GM23338 (cell line): ENCODE measurements at regions not wholly inside any gene's neighbourhood (a gene's known extent, or its start where the extent isn't known, plus 50 kb on each side); places are given as distances from the start of the nearest gene placed in this dataset.

Source experiments
- ATAC-seq: fragments of 200-7000 bp; cut with Tn5 transposase; 3 replicates; pipeline ENCODE4 v1.9.1; 2020
- DNase-seq: peaks from one replicate; pipeline ENCODE4 v3.0.0-alpha.2; 2015; ENCODE audit warnings: low spot score
- H2AFZ ChIP-seq: fragments of 200-600 bp; sonication (generic); 2 replicates; pipeline ENCODE4 v1.8.0; 2016; ENCODE audit warnings: antibody characterized with exemption, mild to moderate bottlenecking, moderate library complexity
- H3F3A ChIP-seq: fragments of 200-600 bp; sonication (generic); replicated peaks from 2 replicates; pipeline ENCODE4 v1.8.0; 2017; ENCODE audit warnings: antibody characterized with exemption, mixed run types, low read depth
- H3K27ac ChIP-seq: fragments of 200-600 bp; sonication (generic); 2 replicates; pipeline ENCODE4 v1.6.1; 2016; ENCODE audit warnings: low read depth
- H3K27me3 ChIP-seq: fragments of 200-600 bp; sonication (generic); 2 replicates; pipeline ENCODE4 v1.8.0; 2016; ENCODE audit warnings: mild to moderate bottlenecking, mixed run types, moderate library complexity; ENCODE audit not compliant: insufficient read depth
- H3K36me3 ChIP-seq: fragments of 200-600 bp; sonication (generic); 2 replicates; pipeline ENCODE4 v1.8.0; 2016; ENCODE audit warnings: mild to moderate bottlenecking; ENCODE audit not compliant: insufficient read depth
- H3K4me1 ChIP-seq: fragments of 200-600 bp; sonication (generic); 2 replicates; pipeline ENCODE4 v1.8.0; 2016; ENCODE audit warnings: mild to moderate bottlenecking, moderate library complexity; ENCODE audit not compliant: insufficient read depth
- H3K4me2 ChIP-seq: fragments of 200-600 bp; sonication (generic); 2 replicates; pipeline ENCODE4 v1.7.1; 2017; ENCODE audit warnings: mixed run types
- H3K4me3 ChIP-seq: fragments of 200-600 bp; sonication (generic); 2 replicates; pipeline ENCODE4 v1.6.1; 2016; ENCODE audit warnings: mixed run types
- H3K79me2 ChIP-seq: fragments of 200-600 bp; sonication (generic); replicated peaks from 2 replicates; pipeline ENCODE4 v1.8.0; 2017; ENCODE audit warnings: mild to moderate bottlenecking; ENCODE audit not compliant: insufficient read depth
- H3K9me2 ChIP-seq: fragments of 200-600 bp; sonication (generic); 2 replicates; pipeline ENCODE4 v1.8.0; 2017; ENCODE audit not compliant: insufficient read depth
- H4K20me1 ChIP-seq: fragments of 200-600 bp; sonication (generic); replicated peaks from 2 replicates; pipeline ENCODE4 v1.8.0; 2017; ENCODE audit warnings: mild to moderate bottlenecking; ENCODE audit not compliant: insufficient read depth
- H3K27ac Mint-ChIP-seq: 2 replicates; pipeline ENCODE4 v1.8.0; 2020; ENCODE audit warnings: inconsistent platforms, mild to moderate bottlenecking, moderate library complexity, mixed read lengths
- H3K27me3 Mint-ChIP-seq: 3 replicates; pipeline ENCODE4 v1.8.0; 2022; ENCODE audit warnings: low read depth, mild to moderate bottlenecking, moderate library complexity, mixed read lengths, inconsistent platforms; ENCODE audit not compliant: insufficient read depth, poor library complexity
- H3K36me3 Mint-ChIP-seq: 3 replicates; pipeline ENCODE4 v1.8.0; 2021; ENCODE audit warnings: low read depth, mild to moderate bottlenecking, inconsistent platforms, moderate library complexity, mixed read lengths
- H3K4me1 Mint-ChIP-seq: 3 replicates; pipeline ENCODE4 v1.8.0; 2020; ENCODE audit warnings: mild to moderate bottlenecking, inconsistent platforms, mixed read lengths
- H3K4me3 Mint-ChIP-seq: 3 replicates; pipeline ENCODE4 v1.8.0; 2021; ENCODE audit warnings: moderate library complexity, mild to moderate bottlenecking, inconsistent platforms, mixed read lengths
- H3K9me3 Mint-ChIP-seq: 3 replicates; pipeline ENCODE4 v1.8.0; 2020; ENCODE audit warnings: moderate library complexity, mild to moderate bottlenecking, inconsistent platforms, mixed read lengths
- CREB1 ChIP-seq: fragments of 250-450 bp; sonication (Bioruptor Pico); IDR thresholded peaks from 2 replicates; pipeline ENCODE4 v1.5.0; 2020; ENCODE audit warnings: low read depth, mild to moderate bottlenecking, moderate library complexity
- CTCF ChIP-seq, 2 experiments: fragments of 200-600 bp in 1 of 2; sonication (generic) in 1 of 2; conservative IDR thresholded peaks; 2 replicates each; pipeline versions ENCODE4 v1.5.1 to v1.6.1; 2016 to 2017; ENCODE audit warnings: antibody characterized with exemption in 2 of 2, low read depth in 2 of 2, mild to moderate bottlenecking in 2 of 2, moderate library complexity in 1 of 2
- EZH2 ChIP-seq: fragments of 200-600 bp; sonication (generic); IDR thresholded peaks from one replicate; pipeline ENCODE4 v1.8.0; 2017; ENCODE audit warnings: antibody characterized with exemption, mild to moderate bottlenecking, low read depth; ENCODE audit not compliant: unreplicated experiment
- EZH2phosphoT487 ChIP-seq: fragments of 200-600 bp; sonication (generic); IDR thresholded peaks from one replicate; pipeline ENCODE4 v1.8.1; 2018; ENCODE audit warnings: antibody characterized with exemption; ENCODE audit not compliant: unreplicated experiment
- JUNB ChIP-seq: IDR thresholded peaks from one replicate; pipeline ENCODE4 v1.6.1; 2016; ENCODE audit warnings: antibody characterized with exemption; ENCODE audit not compliant: unreplicated experiment
- NANOG ChIP-seq: IDR thresholded peaks from 2 replicates; pipeline ENCODE4 v1.6.1; 2016; ENCODE audit warnings: antibody characterized with exemption, borderline replicate concordance
- STAT1 ChIP-seq: IDR thresholded peaks from one replicate; pipeline ENCODE4 v1.6.1; 2016; ENCODE audit warnings: antibody characterized with exemption; ENCODE audit not compliant: unreplicated experiment
- ZNF114 ChIP-seq: fragments of 250-450 bp; sonication (Bioruptor Pico); IDR thresholded peaks from 2 replicates; pipeline ENCODE4 v1.5.0; 2020; ENCODE audit warnings: mild to moderate bottlenecking, moderate library complexity
- ZNF331 ChIP-seq: fragments of 250-450 bp; sonication (Bioruptor Pico); IDR thresholded peaks from 2 replicates; pipeline ENCODE4 v1.5.0; 2020; ENCODE audit warnings: low read depth, mild to moderate bottlenecking, moderate library complexity
- TF ChIP-seq, protein P1 (sequence below): IDR thresholded peaks from one replicate; pipeline ENCODE4 v1.6.1; 2018; ENCODE audit warnings: antibody characterized with exemption; ENCODE audit not compliant: unreplicated experiment
- TF ChIP-seq, protein P2 (sequence below): IDR thresholded peaks from 2 replicates; pipeline ENCODE4 v1.6.1; 2016; ENCODE audit warnings: antibody characterized with exemption

GRCh38 chr1:106173101-106173500, 883.4 kb upstream of the PRMT6 start:
- H3K79me2 ChIP-seq, result no peaks in the 10 kb centered on the region
- no peaks in the 10 kb centered on the region for H3K36me3 Mint-ChIP-seq
- ATAC-seq, result no peak

GRCh38 chr1:106178791-106179190, 877.7 kb upstream of the PRMT6 start:
- H3K27me3 Mint-ChIP-seq, result no peaks in the 10 kb centered on the region
- H3K9me3 Mint-ChIP-seq, result peaks cover 16% of the 10 kb centered on the region
- no peaks in the 10 kb centered on the region for H3K4me1 Mint-ChIP-seq
- H3K9me2 ChIP-seq, result no peaks in the 10 kb centered on the region
- H3K4me1 ChIP-seq, result no peaks in the 10 kb centered on the region
- H3K27me3 ChIP-seq, result no peaks in the 10 kb centered on the region
- DNase-seq (no peak), ATAC-seq (no peak)
- H3K27ac ChIP-seq, result no peak overlapping the region
- H4K20me1 ChIP-seq, result no peaks in the 10 kb centered on the region
- H3K4me3 ChIP-seq, result no peak overlapping the region
- no peak overlapping the region for H3K27ac Mint-ChIP-seq
- no peak overlapping the region for H2AFZ ChIP-seq
- H3K36me3 Mint-ChIP-seq, result peaks cover 9% of the 10 kb centered on the region; the same call in 2 of the 3 replicates
- H3F3A ChIP-seq, result no peaks in the 10 kb centered on the region
- no peak overlapping the region for H3K4me2 ChIP-seq
- H3K4me3 Mint-ChIP-seq, result no peak overlapping the region
- H3K79me2 ChIP-seq, result no peaks in the 10 kb centered on the region
- no peaks in the 10 kb centered on the region; the same call in 1 of the 2 replicates for H3K36me3 ChIP-seq
- TF ChIP-seq CREB1 (CRISPR knock-in tag) (no peak), EZH2 (no peak), ZNF114 (no peak), JUNB (no peak), ZNF331 (CRISPR knock-in tag) (no peak), CTCF (conservative IDR thresholded peaks at IDR 0.05; ENCODE audit: low read depth in 2 of 2) (no peak), STAT1 (no peak), EZH2phosphoT487 (no peak), NANOG (no peak)
- TF ChIP-seq, protein P1, sequence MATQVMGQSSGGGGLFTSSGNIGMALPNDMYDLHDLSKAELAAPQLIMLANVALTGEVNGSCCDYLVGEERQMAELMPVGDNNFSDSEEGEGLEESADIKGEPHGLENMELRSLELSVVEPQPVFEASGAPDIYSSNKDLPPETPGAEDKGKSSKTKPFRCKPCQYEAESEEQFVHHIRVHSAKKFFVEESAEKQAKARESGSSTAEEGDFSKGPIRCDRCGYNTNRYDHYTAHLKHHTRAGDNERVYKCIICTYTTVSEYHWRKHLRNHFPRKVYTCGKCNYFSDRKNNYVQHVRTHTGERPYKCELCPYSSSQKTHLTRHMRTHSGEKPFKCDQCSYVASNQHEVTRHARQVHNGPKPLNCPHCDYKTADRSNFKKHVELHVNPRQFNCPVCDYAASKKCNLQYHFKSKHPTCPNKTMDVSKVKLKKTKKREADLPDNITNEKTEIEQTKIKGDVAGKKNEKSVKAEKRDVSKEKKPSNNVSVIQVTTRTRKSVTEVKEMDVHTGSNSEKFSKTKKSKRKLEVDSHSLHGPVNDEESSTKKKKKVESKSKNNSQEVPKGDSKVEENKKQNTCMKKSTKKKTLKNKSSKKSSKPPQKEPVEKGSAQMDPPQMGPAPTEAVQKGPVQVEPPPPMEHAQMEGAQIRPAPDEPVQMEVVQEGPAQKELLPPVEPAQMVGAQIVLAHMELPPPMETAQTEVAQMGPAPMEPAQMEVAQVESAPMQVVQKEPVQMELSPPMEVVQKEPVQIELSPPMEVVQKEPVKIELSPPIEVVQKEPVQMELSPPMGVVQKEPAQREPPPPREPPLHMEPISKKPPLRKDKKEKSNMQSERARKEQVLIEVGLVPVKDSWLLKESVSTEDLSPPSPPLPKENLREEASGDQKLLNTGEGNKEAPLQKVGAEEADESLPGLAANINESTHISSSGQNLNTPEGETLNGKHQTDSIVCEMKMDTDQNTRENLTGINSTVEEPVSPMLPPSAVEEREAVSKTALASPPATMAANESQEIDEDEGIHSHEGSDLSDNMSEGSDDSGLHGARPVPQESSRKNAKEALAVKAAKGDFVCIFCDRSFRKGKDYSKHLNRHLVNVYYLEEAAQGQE, result no peak
- TF ChIP-seq, protein P2, sequence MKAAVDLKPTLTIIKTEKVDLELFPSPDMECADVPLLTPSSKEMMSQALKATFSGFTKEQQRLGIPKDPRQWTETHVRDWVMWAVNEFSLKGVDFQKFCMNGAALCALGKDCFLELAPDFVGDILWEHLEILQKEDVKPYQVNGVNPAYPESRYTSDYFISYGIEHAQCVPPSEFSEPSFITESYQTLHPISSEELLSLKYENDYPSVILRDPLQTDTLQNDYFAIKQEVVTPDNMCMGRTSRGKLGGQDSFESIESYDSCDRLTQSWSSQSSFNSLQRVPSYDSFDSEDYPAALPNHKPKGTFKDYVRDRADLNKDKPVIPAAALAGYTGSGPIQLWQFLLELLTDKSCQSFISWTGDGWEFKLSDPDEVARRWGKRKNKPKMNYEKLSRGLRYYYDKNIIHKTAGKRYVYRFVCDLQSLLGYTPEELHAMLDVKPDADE, result no peak

More at GRCh38 chr1:106173101-106173500, 883.4 kb upstream of the PRMT6 start:
- Mint-ChIP-seq H3K9me3 (peaks cover 4% of the 10 kb centered on the region; the same call in 2 of the 3 replicates), H3K4me3 (no peak overlapping the region), H3K27ac (no peak overlapping the region), H3K27me3 (no peaks in the 10 kb centered on the region), H3K4me1 (no peaks in the 10 kb centered on the region)
- no peaks in the 10 kb centered on the region for H3F3A ChIP-seq
- no peak overlapping the region for H3K4me2 ChIP-seq
- TF ChIP-seq, protein P2, result no peak
- no peak overlapping the region for H2AFZ ChIP-seq
- no peak overlapping the region for H3K4me3 ChIP-seq
- H3K36me3 ChIP-seq, result no peaks in the 10 kb centered on the region
- 0 out of 2 replicates have a peak, but pooled peaks cover 3% of the 10 kb centered on the region for H3K9me2 ChIP-seq
- DNase-seq, result no peak
- H4K20me1 ChIP-seq, result no peaks in the 10 kb centered on the region
- no peaks in the 10 kb centered on the region for H3K27me3 ChIP-seq
- H3K4me1 ChIP-seq, result no peaks in the 10 kb centered on the region
- H3K27ac ChIP-seq, result no peak overlapping the region
